Glutamatergic neuron (in vitro differentiated cells): ENCODE measurements at regions not wholly inside any gene's neighbourhood (a gene's known extent, or its start where the extent isn't known, plus 50 kb on each side); places are given as distances from the start of the nearest gene placed in this dataset.
A peak's percentile ranks its signal among the peaks of the same experiment; 100 is the strongest.

Experiments used
- DNase-seq: peaks from one replicate; pipeline ENCODE4 v3.0.0; 2022
- H3K27ac Mint-ChIP-seq: one replicate; pipeline ENCODE4 v1.8.0; 2020; ENCODE audit warnings: mild to moderate bottlenecking, mixed read lengths, inconsistent platforms; ENCODE audit not compliant: unreplicated experiment
- H3K27me3 Mint-ChIP-seq: one replicate; pipeline ENCODE4 v1.8.0; 2020; ENCODE audit warnings: mild to moderate bottlenecking, moderate library complexity, mixed read lengths, inconsistent platforms; ENCODE audit not compliant: unreplicated experiment
- H3K36me3 Mint-ChIP-seq: one replicate; pipeline ENCODE4 v1.8.0; 2020; ENCODE audit warnings: mild to moderate bottlenecking, mixed read lengths, inconsistent platforms; ENCODE audit not compliant: unreplicated experiment
- H3K4me1 Mint-ChIP-seq: one replicate; pipeline ENCODE4 v1.8.0; 2020; ENCODE audit warnings: mild to moderate bottlenecking, low read depth, mixed read lengths, inconsistent platforms; ENCODE audit not compliant: unreplicated experiment
- H3K4me3 Mint-ChIP-seq: one replicate; pipeline ENCODE4 v1.8.0; 2020; ENCODE audit warnings: mild to moderate bottlenecking, mixed read lengths, inconsistent platforms; ENCODE audit not compliant: unreplicated experiment
- H3K9me3 Mint-ChIP-seq: one replicate; pipeline ENCODE4 v1.8.0; 2020; ENCODE audit warnings: mild to moderate bottlenecking, moderate library complexity, mixed read lengths, inconsistent platforms; ENCODE audit not compliant: unreplicated experiment
- CTCF ChIP-seq: fragments of 200-600 bp; sonication (generic); IDR thresholded peaks from one replicate; pipeline ENCODE4 v1.5.0; 2021; ENCODE audit not compliant: partially characterized antibody, unreplicated experiment

- Mint-ChIP-seq H3K4me3 (no peak overlapping the region), H3K4me1 (peaks cover 10% of the 10 kb centered on the region), H3K9me3 (peaks cover 3% of the 10 kb centered on the region), H3K27ac (no peak overlapping the region), H3K36me3 (no peaks in the 10 kb centered on the region), H3K27me3 (peaks cover 3% of the 10 kb centered on the region)
- TF ChIP-seq CTCF, result no peak
- DNase-seq, result no peak
Observed at GRCh38 chr2:145010635-145011034, 490.7 kb upstream of the ZEB2 start.

DNA sequence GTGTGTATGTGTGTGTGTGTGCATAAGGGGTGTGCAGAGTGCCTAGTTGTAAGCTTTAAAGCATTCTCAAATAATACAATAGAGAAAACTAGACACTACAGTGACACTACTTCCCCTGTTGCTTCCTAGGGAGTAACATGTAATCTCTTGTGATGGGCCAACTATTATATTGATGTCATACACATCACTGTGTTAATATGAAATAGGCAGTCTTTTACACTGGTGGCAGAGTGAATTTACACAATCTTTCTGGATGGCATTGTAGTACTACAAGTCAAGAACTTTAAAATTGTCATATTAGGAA lies 488.0 kb upstream of the ZEB2 start:
- Mint-ChIP-seq H3K36me3 (no peaks in the 10 kb centered on the region), H3K4me1 (peaks cover 10% of the 10 kb centered on the region), H3K27me3 (peaks cover 3% of the 10 kb centered on the region), H3K9me3 (peaks cover 3% of the 10 kb centered on the region), H3K4me3 (no peak overlapping the region), H3K27ac (peak overlapping the region; percentile 88)
- no peak for TF ChIP-seq CTCF
- DNase-seq, result no peak

GRCh38 chr2:145007093-145007959 lies 487.4 kb upstream of the ZEB2 start:
- no peak for DNase-seq
- Mint-ChIP-seq H3K4me1 (peaks cover 10% of the 10 kb centered on the region), H3K36me3 (no peaks in the 10 kb centered on the region)

GRCh38 chr2:145002624-145003023 lies 482.7 kb upstream of the ZEB2 start:
- no peak overlapping the region for H3K4me3 Mint-ChIP-seq
- DNase-seq, result no peak
- peaks cover 3% of the 10 kb centered on the region for H3K27me3 Mint-ChIP-seq
- peaks cover 5% of the 10 kb centered on the region for H3K4me1 Mint-ChIP-seq
- no peak overlapping the region for H3K27ac Mint-ChIP-seq
- H3K9me3 Mint-ChIP-seq, result peaks cover under 1% of the 10 kb centered on the region
- TF ChIP-seq CTCF, result no peak
- H3K36me3 Mint-ChIP-seq, result no peaks in the 10 kb centered on the region

More at GRCh38 chr2:145007093-145007959, 487.4 kb upstream of the ZEB2 start:
- peak overlapping the region; percentile 88 for H3K27ac Mint-ChIP-seq
- no peak for TF ChIP-seq CTCF
- no peak overlapping the region for H3K4me3 Mint-ChIP-seq
- H3K9me3 Mint-ChIP-seq, result peaks cover 3% of the 10 kb centered on the region
- peaks cover 3% of the 10 kb centered on the region for H3K27me3 Mint-ChIP-seq

- no peak overlapping the region for H3K4me3 Mint-ChIP-seq
- no peak for DNase-seq
- H3K4me1 Mint-ChIP-seq, result no peaks in the 10 kb centered on the region
- no peaks in the 10 kb centered on the region for H3K9me3 Mint-ChIP-seq
- peaks cover 2% of the 10 kb centered on the region for H3K27me3 Mint-ChIP-seq
- no peak overlapping the region for H3K27ac Mint-ChIP-seq
- no peak for TF ChIP-seq CTCF
- no peaks in the 10 kb centered on the region for H3K36me3 Mint-ChIP-seq
Observed at GRCh38 chr2:145000376-145000775, 480.5 kb upstream of the ZEB2 start.
